HG02588 (cell line): ENCODE measurements at regions not wholly inside any gene's neighbourhood (a gene's known extent, or its start where the extent isn't known, plus 50 kb on each side); places are given as distances from the start of the nearest gene placed in this dataset.

Experiments used
- ATAC-seq: cut with Tn5 transposase; IDR thresholded peaks from one replicate; pipeline ENCODE4 v1.9.1; 2021; ENCODE audit warnings: mild to moderate bottlenecking, moderate library complexity; ENCODE audit not compliant: unreplicated experiment

DNA sequence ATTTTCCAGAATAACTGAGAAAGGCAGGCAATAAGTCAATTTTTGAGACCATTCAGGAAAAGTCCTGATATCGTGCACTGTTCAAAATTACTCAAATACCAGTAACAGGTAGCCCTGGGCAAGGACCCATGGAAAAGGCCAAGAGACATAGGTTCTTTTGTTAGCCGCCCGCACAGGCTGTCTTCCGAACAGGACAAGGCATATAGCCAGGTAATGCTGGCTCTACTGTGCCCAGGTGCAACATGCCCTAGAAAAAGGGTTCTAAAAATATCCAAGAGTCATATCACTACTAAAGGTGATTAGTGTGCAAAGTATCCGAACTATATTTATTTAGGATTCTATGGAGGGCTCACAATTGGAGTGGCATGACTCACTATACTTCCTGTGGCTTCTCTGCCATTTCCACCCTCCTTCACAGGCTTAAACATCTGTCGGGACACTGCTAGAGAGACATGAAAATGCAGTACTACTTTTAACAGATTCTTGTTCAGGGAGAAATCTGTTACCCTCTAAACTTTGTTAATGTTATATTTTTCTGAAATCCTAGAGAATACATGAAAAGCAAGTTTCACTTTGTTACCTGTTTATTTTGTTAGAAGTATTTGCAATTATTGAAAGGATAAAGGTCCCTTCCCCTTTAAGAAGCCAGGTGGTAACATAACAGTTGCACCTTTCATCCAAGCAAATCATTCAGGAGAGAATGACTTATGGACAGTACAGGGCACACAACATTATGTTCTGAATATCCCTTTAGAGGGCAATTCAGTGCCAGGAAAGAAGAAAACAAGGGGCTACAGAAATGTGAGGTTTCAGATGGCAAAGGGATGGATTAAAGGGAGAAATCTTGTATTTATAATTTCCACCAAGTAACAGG lies 293.3 kb upstream of the THBS1 start:
- ATAC-seq: no peak

- no peak for ATAC-seq
These were observed 290.0 kb upstream of the THBS1 start for GRCh38 chr15:39290711-39291435.

- no peak for ATAC-seq
These were observed 289.2 kb upstream of the THBS1 start for GRCh38 chr15:39291690-39292089.

DNA sequence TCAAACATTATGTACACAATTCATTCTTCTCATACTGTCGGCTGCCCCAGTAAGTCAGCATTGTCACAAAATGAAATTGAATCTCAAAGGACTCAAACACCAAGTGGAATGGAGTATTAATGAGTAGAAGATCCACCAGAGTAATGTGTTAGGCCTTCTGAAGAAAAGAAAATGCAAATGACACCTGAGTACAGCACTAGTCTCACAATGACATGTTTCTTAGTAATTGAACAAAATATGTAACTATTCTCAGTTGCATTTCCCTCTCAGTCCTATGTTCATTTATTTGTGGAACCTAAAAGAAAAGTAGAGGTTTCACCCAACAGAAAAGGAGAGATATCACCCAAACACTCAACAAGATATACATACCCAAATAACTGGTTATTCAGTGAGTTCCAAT lies 283.9 kb upstream of the THBS1 start:
- no peak for ATAC-seq

DNA sequence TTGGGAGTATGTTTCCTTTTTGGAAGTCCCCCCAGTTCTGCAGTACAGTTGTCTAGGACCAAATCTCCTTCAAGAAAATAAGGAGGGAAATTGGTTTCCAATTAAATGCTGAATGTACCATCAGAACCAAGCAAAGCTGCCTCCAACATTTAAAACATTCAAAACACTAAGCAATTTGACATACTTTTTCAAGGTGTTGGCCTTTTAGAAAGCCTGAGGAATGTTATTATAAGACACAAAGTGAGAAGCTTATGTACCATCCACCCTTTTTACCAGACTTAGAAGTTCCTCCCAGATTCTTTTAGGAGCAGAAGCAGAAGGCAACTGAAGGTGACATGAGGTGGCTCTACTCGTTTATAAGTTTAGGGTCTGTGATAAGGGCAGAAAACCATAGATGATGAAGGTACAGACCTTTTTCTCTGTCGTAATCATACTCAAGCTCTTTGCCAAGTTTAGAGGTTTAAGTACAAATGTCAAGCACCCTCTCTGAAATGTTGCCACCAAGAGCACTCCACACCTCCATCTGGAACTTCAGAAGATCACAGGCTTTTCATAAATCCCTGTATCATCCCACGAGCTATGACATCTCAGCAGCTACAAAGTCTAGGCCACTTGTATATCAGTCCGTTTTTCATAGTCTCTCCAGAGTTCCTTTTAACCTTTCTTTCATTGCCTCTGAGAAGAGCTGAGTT lies 282.5 kb upstream of the THBS1 start:
- no peak for ATAC-seq

- ATAC-seq: no peak
These were observed 281.2 kb upstream of the THBS1 start for GRCh38 chr15:39299486-39300267.

DNA sequence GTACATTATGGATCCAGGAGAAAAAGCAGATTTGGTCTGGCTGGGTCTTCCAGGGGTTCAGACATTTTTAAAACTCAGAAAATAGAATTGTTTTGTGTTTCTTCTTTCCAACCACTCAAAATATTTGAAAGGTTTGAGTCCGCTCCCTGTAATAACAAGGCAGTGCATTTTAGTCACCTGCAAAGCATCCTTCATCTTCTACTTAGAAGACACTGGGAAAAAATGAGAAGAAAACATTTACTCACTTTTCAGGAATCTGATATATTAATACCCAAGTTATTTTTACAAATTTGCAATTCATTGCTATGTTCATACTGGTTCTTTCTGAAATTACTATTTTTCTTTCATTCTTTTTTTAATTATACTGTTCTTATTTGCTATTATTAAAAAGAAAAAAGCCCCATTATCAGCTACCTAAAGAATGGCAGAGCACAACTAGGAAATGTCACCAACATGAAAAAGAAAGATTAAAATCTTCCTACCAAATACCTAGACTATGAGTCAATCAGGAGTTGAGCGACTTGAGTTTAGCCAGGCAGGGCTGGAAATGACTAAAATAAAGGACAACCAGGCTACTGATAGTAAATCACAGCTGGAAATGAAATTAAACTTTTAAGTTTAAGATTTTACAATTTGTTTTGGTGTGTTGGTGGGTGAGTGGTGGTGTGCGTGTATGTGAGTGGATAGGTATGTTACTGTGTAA lies 280.3 kb upstream of the THBS1 start:
- ATAC-seq: no peak

- no peak for ATAC-seq
These were observed 279.3 kb upstream of the THBS1 start for GRCh38 chr15:39301589-39301999.

GRCh38 chr15:39302936-39303335 lies 277.9 kb upstream of the THBS1 start:
- no peak for ATAC-seq

DNA sequence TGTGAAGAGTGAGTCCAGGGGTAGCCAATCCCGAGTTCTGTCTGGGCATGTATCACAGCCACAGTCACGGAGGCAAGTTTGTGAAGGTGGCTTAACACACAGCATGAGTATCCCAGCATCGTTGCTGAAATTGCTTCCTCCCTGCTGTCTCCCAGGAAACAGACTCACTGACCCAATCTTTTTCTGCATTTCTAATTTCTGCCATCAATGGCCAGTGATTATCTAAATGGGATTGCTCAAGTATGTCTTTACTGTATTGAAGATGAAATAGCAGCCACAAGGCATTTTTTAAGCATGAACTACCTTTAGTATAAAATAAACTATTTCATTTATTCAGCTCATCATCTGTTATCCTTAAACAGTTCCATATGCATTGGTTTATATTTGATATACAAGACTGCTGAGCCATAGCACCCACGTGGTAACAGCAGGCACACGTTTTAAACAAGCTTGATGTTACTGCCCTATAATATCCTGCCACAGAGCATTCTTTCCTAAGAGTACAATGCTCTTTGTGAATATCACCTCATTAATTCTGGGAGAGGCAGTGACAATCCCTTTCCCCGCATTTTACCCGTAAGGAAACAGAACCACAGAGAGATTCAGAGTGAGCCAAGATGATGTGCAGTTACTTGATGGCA lies 276.6 kb upstream of the THBS1 start:
- ATAC-seq: no peak

- ATAC-seq: no peak
These were observed 275.7 kb upstream of the THBS1 start for GRCh38 chr15:39304931-39305728.

DNA sequence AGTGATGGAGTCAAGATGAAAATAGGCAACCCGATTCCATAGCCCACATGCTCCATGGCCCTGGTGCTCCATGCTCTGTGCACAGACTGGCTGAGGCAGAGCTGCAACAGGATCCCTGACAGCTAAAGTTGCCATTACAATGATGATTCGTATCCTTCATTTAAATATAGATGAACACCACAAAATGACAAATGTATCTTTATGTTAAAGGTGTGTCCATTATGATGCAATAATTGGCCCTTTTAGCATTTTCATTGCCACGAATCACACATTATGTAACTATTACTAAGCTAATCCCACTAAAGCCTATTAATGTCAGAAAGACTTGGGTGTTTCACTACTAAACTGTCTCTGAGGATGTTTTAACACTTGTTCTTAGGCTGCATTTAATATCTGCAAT lies 270.2 kb upstream of the THBS1 start:
- no peak for ATAC-seq

DNA sequence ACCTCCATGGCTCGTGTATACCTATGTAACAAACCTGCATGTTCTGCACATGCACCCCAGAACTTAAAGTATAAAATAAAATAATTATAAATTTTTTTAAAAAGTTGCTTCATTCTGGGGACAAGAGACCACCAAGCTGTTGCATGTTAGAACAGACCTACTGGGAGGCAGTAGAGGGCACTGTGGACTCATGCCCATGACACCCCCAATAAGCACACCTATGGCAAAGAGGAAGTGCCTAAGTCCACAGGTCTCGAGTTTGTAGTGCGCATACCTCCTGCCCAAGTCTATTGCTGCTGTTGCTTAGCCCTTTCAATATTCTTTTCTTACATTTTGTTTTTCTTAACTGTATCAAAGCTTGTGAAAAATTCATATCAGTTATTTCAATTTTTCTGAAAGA lies 267.9 kb upstream of the THBS1 start:
- no peak for ATAC-seq

GRCh38 chr15:39313467-39313866 lies 267.4 kb upstream of the THBS1 start:
- no peak for ATAC-seq

DNA sequence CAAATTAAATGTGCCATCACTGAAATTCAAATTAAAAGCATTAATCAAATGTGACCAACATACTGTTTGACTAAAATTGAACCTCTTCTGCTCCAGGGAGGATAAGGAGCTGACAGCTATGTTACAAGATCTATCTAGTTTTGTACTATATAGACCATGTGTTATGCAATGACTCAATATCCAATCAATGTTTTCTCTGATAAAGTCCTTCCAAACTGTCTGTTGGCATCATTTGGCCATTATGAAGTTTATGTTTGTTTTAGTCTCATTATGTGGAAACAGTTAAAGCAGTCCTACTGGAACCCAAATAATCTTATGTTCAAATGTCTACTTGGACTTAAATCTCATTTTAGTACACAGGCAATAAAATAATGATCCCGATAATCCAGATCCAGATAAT lies 267.0 kb upstream of the THBS1 start:
- no peak for ATAC-seq

DNA sequence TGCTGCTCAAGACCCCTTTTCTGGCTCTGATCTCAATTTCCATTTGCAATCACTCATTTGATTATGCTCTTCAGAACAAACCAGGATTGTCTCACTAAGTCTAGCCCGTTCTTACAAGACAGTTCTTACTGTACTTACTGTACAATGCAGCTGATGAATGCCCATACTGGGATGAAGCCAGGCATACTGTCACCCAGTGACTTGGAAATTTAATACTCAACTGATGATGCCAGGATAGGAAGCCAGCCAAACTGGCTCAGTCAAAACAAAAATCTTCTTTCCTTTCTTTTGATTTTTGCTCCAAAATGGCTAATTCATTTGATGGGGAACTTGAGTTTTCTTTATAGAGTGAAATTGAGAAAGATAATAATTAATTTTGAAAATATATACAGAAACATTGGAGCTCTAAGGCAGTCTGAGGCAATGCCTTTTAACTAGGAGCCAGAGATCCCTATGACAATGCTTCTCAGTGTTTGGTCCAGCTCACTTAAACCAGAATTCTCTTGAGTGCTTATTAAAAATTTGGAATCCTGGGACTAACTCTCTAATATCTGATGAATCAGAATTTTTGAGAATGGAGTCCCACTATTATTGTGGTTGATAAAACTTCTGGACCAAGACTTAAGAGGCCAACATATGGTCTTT lies 265.6 kb upstream of the THBS1 start:
- ATAC-seq: no peak

GRCh38 chr15:39317225-39317624 lies 263.7 kb upstream of the THBS1 start:
- ATAC-seq: no peak

GRCh38 chr15:39318231-39318630 lies 262.6 kb upstream of the THBS1 start:
- ATAC-seq: no peak

GRCh38 chr15:39320355-39320754 lies 260.5 kb upstream of the THBS1 start:
- ATAC-seq: no peak
